Stomach smooth muscle (tissue), 2 donors: ENCODE measurements at regions not wholly inside any gene's neighbourhood (a gene's known extent, or its start where the extent isn't known, plus 50 kb on each side); places are given as distances from the start of the nearest gene placed in this dataset.

Source experiments
- H3K27ac ChIP-seq: one replicate; pipeline ENCODE4 v1.7.0; 2013; ENCODE audit warnings: mild to moderate bottlenecking, low read length, inconsistent platforms
- H3K27me3 ChIP-seq, 2 donors: one replicate each; pipeline ENCODE4 v1.7.0; 2013; ENCODE audit warnings: low read length in 2 of 2; ENCODE audit not compliant: insufficient read depth in 2 of 2, control insufficient read depth in 1 of 2
- H3K36me3 ChIP-seq, 2 donors: one replicate each; pipeline ENCODE4 v1.7.0; 2013; ENCODE audit warnings: low read length in 2 of 2; ENCODE audit not compliant: control insufficient read depth in 2 of 2, insufficient read depth in 2 of 2
- H3K4me1 ChIP-seq: one replicate; pipeline ENCODE4 v1.7.0; 2013; ENCODE audit warnings: low read length; ENCODE audit not compliant: control insufficient read depth, insufficient read depth
- H3K4me3 ChIP-seq, 2 donors: one replicate each; pipeline ENCODE4 v1.7.0; 2013; ENCODE audit warnings: low read length in 2 of 2
- H3K9ac ChIP-seq, 2 donors: one replicate each; pipeline ENCODE4 v1.7.0; 2013; ENCODE audit warnings: low read length in 2 of 2, mild to moderate bottlenecking in 1 of 2
- H3K9me3 ChIP-seq, 2 donors: one replicate each; pipeline ENCODE4 v1.7.0; 2013; ENCODE audit warnings: low read length in 2 of 2; ENCODE audit not compliant: control insufficient read depth in 2 of 2
- donor health status: healthy.
- donor health status: Pancreatic carcinoma.

DNA sequence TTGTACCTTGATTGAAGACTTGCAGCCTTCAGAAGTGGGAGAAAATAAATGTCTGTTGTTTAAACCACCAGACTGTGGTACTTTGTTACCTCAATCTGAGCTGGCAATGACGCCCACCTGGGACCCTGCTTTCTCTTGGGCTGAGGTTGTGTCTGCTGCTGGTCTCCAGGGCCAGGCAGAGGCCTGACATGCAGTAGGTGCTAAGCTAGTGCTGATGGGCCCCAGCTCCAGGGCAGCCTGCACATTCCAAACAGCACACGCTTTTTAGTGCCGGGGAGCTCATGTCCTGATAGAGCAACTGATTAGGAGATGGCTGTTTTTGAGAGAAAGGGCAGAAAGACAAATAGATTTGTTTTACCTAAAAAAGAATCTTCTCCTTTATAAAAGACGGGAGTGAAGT is 664.0 kb upstream of the HS6ST1 start:
- Histone ChIP-seq H3K4me1 (peaks cover 5% of the 10 kb centered on the region), H3K9me3 (no peaks in the 10 kb centered on the region), H3K27ac (no peak overlapping the region), H3K4me3 (no peak overlapping the region), H3K27me3 (no peaks in the 10 kb centered on the region), H3K36me3 (no peaks in the 10 kb centered on the region), H3K9ac (no peak overlapping the region)

DNA sequence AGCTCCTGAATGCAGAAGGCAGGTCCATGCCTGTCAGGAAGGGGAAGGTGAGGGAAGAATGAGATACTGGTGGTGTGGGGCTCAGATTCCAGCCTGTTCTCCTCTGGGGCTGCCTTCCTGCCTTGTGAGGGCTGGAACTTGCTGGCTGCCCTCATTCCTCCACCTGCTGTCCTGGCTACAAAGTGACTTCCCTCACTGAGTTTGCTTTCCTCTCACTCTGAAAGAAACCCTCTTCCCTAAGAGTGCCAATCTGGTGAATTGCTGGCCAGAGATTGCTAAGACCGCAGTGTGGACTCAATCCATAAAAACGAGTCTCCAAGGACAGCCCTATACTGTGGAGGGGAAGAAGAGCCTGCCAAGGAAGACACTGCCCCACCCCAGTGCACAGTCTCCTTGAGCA is 664.4 kb upstream of the HS6ST1 start:
- Histone ChIP-seq H3K27ac (no peak overlapping the region), H3K27me3 (no peaks in the 10 kb centered on the region), H3K4me3 (no peak overlapping the region), H3K36me3 (no peaks in the 10 kb centered on the region), H3K4me1 (peaks cover 5% of the 10 kb centered on the region), H3K9me3 (no peaks in the 10 kb centered on the region), H3K9ac (no peak overlapping the region)

DNA sequence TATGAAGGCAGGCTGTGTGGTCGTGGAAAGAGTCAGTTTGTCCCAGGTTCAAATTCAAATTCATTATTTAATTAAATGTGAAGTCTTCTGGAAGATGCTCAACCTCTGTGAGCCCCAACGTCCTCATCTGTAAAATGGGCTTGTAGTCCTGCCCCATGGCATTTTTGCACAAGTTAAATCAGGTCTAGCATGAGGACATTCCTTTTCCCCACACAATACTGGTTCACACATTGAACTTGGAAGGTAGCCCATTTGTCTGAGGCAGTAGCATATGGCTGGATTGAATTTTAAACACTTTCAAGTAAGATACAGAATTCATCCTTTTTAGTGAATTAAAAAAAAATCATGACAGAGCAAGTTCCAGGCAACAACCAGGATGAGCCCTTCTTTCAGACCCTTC is 665.4 kb upstream of the HS6ST1 start:
- H3K9me3 ChIP-seq = no peaks in the 10 kb centered on the region
- H3K9ac ChIP-seq = no peak overlapping the region
- no peak overlapping the region for H3K27ac ChIP-seq
- no peaks in the 10 kb centered on the region for H3K27me3 ChIP-seq
- H3K4me3 ChIP-seq = no peak overlapping the region
- peaks cover 5% of the 10 kb centered on the region for H3K4me1 ChIP-seq
- H3K36me3 ChIP-seq = no peaks in the 10 kb centered on the region

DNA sequence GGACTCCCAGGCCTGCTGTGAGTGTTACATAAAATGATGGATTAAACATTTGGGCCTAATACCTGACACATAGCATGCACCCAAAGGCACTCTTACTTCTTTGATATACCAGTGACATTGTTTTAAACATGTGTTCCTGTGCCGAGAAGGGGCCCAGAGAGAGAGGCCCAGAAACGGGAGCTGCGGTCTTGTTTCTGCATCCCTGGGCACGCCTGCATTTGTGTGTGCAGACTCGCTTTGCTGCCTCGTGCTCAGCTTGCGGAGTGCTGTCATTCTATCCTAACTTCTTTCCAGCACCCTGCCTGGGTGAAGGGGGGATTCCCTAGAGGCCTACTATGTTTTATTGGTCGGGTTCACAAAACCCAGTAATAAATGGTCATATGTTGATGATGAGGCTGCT is 666.2 kb upstream of the HS6ST1 start:
- H3K27ac ChIP-seq = no peak overlapping the region

DNA sequence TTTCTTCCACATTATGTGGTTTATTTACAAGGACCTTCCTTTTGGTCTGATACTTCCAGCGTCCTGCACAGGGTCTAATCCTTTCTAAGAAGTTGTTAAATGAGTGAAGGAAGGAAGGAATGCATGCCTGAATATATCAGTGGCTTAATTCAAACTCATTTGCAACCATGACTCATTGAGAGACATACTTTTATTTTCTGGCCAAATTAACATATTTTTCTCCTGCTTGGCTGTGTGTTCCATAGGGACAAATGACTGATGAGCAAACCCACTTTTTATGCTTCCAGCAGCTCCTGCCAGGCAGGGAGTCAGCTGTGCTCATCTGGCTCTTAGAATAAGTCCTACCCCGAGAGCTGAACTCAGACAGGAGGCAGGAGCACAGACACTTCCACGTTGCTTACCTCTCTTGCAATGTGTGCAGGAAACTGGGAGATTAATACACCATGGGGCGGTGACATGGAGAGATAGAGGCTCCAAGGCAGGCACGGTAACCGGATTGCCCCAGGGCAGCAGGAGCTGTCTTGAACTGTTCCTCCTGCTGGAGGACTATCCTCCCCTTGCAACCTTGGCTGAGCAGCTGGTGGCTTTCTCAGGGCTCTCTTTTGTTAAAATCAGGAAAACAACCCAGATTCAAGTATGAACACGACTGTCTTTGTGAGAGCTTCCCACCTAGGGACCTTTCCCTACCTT is 667.5 kb upstream of the HS6ST1 start:
- no peak overlapping the region for H3K27ac ChIP-seq
- no peaks in the 10 kb centered on the region for H3K9me3 ChIP-seq
- no peaks in the 10 kb centered on the region for H3K27me3 ChIP-seq
- H3K36me3 ChIP-seq = no peaks in the 10 kb centered on the region
- H3K9ac ChIP-seq = no peak overlapping the region
- peaks cover 5% of the 10 kb centered on the region for H3K4me1 ChIP-seq
- no peak overlapping the region for H3K4me3 ChIP-seq

More for the DNA sequence above, 666.2 kb upstream of the HS6ST1 start:
- no peak overlapping the region for H3K4me3 ChIP-seq
- no peaks in the 10 kb centered on the region for H3K27me3 ChIP-seq
- H3K36me3 ChIP-seq = no peaks in the 10 kb centered on the region
- H3K4me1 ChIP-seq = peaks cover 5% of the 10 kb centered on the region
- no peaks in the 10 kb centered on the region for H3K9me3 ChIP-seq
- H3K9ac ChIP-seq = no peak overlapping the region

DNA sequence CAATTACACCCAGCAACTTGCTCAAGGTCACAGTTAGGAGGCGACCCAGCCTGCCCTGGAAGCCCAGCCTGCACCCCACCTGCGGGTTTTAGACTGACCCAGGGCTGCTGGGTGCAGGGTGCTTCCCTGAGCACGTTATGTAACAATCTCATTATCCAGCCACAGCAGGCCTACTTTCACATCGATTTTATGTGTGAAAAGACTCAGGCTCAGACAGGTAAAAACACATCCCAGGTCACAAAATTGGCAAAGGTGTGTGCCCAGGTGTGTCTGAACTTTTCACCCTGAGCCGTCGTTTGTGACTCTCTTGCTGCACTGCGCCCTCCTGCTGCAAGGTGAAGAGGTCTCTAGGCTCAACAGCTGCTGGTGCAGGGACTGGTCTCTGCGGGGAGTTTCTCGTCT is 668.2 kb upstream of the HS6ST1 start:
- no peak overlapping the region for H3K4me3 ChIP-seq
- H3K27ac ChIP-seq = no peak overlapping the region
- H3K36me3 ChIP-seq = no peaks in the 10 kb centered on the region
- no peaks in the 10 kb centered on the region for H3K27me3 ChIP-seq
- H3K9me3 ChIP-seq = no peaks in the 10 kb centered on the region
- peaks cover 5% of the 10 kb centered on the region for H3K4me1 ChIP-seq
- no peak overlapping the region for H3K9ac ChIP-seq

DNA sequence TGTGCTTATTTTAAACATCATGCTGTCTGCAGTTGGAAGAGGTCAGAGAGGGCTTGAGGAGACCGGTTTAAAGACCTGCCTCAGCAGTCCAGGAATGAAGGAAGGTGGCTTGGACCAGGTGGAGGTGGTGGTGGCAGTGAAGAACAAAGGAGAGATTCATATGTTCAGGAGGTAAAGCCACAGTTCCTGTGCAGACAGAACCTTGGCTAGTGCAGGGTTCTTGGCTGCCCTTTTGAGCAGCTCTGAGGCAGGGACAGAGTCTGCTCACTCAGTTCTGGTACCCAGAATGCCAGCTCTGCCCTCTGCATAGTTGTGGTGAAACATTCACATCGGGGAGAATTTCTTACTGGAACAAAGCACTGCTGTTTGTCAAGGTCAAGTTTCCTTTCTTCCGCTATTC is 669.7 kb upstream of the HS6ST1 start:
- Histone ChIP-seq H3K9ac (no peak overlapping the region), H3K4me3 (no peak overlapping the region)

DNA sequence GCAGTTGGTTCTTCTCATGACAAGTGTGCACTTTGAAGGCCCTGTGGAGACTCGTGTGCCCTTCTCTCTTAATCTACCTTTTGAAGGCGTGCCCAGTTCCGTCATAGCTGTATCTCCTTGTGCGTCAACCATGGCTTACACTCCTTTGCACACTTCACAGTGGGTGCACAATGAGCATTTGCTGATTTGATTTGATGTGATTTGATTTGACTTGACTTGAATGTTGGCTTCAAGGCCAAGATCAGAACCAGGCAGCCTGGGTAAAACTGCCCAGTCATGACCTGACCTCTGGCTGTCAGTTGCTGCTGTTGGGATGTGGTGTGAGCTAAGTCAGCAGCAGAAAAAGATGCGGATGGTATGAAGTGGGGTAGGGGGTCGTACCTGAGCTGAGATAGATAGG is 670.3 kb upstream of the HS6ST1 start:
- no peaks in the 10 kb centered on the region for H3K9me3 ChIP-seq
- no peak overlapping the region for H3K27ac ChIP-seq

More for the DNA sequence above, 669.7 kb upstream of the HS6ST1 start:
- Histone ChIP-seq H3K27me3 (no peaks in the 10 kb centered on the region), H3K36me3 (no peaks in the 10 kb centered on the region), H3K4me1 (peaks cover 5% of the 10 kb centered on the region), H3K27ac (no peak overlapping the region), H3K9me3 (no peaks in the 10 kb centered on the region)

DNA sequence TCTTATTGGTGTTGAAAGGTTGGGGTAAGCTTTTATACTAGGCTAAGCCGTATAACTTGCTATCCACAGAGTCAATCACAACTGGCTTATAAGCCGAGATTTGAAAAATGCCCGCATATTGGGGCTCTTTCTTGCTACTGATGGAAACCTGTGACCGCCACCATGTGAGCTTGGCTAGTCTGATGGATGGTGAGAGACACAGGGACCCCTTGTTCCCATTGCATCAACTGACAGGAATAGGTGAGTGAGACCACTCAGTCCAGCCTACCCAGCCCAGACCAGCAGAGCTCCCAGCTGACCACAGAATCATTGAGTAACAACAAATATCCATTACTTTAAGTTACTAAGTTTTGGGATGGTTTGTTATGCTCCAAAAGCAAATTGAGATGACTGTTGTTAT is 676.4 kb upstream of the HS6ST1 start:
- no peak overlapping the region for H3K27ac ChIP-seq

More for the DNA sequence above, 670.3 kb upstream of the HS6ST1 start:
- H3K9ac ChIP-seq = no peak overlapping the region
- no peak overlapping the region for H3K4me3 ChIP-seq
- no peaks in the 10 kb centered on the region for H3K36me3 ChIP-seq
- H3K27me3 ChIP-seq = no peaks in the 10 kb centered on the region
- peaks cover 5% of the 10 kb centered on the region for H3K4me1 ChIP-seq

DNA sequence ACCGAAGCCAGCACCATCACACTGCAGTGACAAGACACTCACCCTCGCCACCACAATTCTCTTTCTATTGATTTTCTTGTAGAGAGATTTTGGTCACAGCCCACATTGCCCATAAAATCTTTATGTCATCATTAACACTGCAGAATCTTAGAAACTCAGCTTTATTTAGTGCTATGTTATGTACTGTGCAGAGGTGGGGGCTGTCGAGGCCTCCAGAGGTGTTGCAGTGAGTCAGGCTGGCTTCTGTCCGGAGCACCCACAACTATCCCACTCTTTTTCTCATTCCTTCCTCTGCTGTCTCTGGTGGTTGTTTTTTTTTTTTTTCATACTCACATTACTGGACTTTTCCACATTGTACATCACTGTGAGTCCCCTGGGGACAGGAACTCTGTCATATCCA is 677.4 kb upstream of the HS6ST1 start:
- no peak overlapping the region for H3K4me3 ChIP-seq
- H3K4me1 ChIP-seq = no peaks in the 10 kb centered on the region
- H3K9ac ChIP-seq = no peak overlapping the region
- no peaks in the 10 kb centered on the region for H3K9me3 ChIP-seq
- H3K27me3 ChIP-seq = peaks cover 0 to 2% of the 10 kb centered on the region in 2 donors
- H3K36me3 ChIP-seq = no peaks in the 10 kb centered on the region
- no peak overlapping the region for H3K27ac ChIP-seq

More for the DNA sequence above, 676.4 kb upstream of the HS6ST1 start:
- Histone ChIP-seq H3K4me3 (no peak overlapping the region), H3K9ac (no peak overlapping the region), H3K4me1 (no peaks in the 10 kb centered on the region), H3K27me3 (peaks cover 0 to 2% of the 10 kb centered on the region in 2 donors), H3K36me3 (no peaks in the 10 kb centered on the region), H3K9me3 (no peaks in the 10 kb centered on the region)

DNA sequence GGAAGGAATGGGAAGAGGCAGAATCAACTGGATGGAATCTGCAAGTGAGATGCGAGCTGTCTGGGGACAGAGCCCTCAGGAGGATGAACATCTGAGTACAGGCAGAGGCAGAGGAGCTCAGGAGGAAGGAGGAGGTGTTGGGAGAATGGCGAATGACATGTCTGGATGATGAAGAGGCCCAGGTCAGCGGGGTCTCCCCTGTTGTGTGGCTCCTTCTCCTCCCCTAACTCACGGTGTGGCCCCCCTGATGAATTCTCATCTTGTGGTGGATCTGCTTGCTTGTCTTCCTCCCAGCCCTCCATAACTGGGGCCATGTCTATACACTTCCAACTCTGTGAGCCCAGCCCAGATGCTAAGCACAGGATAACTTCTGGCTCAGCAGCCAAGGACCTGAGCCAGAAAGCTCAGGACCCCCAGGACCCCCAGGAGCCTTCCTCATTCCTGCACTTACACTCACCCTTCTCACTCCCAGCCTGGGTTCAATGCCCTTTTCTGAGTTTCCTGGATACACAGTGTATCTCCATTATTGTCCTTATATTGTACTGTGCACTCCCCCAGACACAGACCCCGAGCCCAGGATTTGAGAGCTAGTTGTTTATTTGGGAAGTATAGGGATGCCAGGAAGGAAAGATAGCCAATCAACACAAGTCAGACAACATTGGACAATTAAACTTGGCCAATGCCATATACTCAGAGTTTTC is 678.6 kb upstream of the HS6ST1 start:
- no peak overlapping the region for H3K9ac ChIP-seq
- H3K27ac ChIP-seq = no peak overlapping the region
- H3K4me1 ChIP-seq = no peaks in the 10 kb centered on the region
- H3K27me3 ChIP-seq = peaks cover 0 to 2% of the 10 kb centered on the region in 2 donors
- H3K4me3 ChIP-seq = no peak overlapping the region
- H3K9me3 ChIP-seq = peaks cover 0 to 3% of the 10 kb centered on the region in 2 donors
- H3K36me3 ChIP-seq = no peaks in the 10 kb centered on the region
